Breast epithelium (tissue), 4 donors: ENCODE measurements at regions not wholly inside any gene's neighbourhood (a gene's known extent, or its start where the extent isn't known, plus 50 kb on each side); places are given as distances from the start of the nearest gene placed in this dataset.
"Not testable (repeated sequence)": the region's sequence is repeated elsewhere in the genome, so short reads cannot be mapped to it uniquely, and the experiment has no call there.

Experiments
- DNase-seq, 2 donors: peaks; one replicate each; pipeline ENCODE4 v3.0.0-alpha.2; 2019; ENCODE audit warnings: low spot score in 2 of 2
- H3K27ac ChIP-seq, 2 donors: fragments of 200-600 bp; sonication (generic) in 1 of 2; one replicate each; pipeline ENCODE4 v1.5.1; 2016 to 2019; ENCODE audit warnings: mild to moderate bottlenecking in 1 of 2
- H3K27me3 ChIP-seq, 2 donors: fragments of 200-600 bp; sonication (generic) in 1 of 2; one replicate each; pipeline versions ENCODE4 v1.5.1 to v1.6.0; 2017 to 2019; ENCODE audit warnings: control low read depth in 1 of 2, mild to moderate bottlenecking in 1 of 2
- H3K36me3 ChIP-seq: fragments of 200-600 bp; one replicate; pipeline ENCODE4 v1.5.1; 2019
- H3K4me1 ChIP-seq, 2 donors: fragments of 200-600 bp; sonication (generic); one replicate each; pipeline ENCODE4 v1.5.1; 2016 to 2019; ENCODE audit warnings: control low read depth in 1 of 2
- H3K4me3 ChIP-seq, 3 donors: fragments of 200-600 bp; sonication (generic); 1 replicate in 2 of 3; 2 replicates in 1 of 3; pipeline ENCODE4 v1.5.1; 2016 to 2019; ENCODE audit warnings: mild to moderate bottlenecking in 3 of 3, moderate library complexity in 2 of 3
- H3K9me3 ChIP-seq, 2 donors: fragments of 200-600 bp; sonication (generic) in 1 of 2; one replicate each; pipeline ENCODE4 v1.5.1; 2016 to 2019; ENCODE audit warnings: control low read depth in 1 of 2
- POLR2A ChIP-seq: fragments of 450-650 bp; IDR thresholded peaks from one replicate; pipeline ENCODE4 v1.6.1; 2016; ENCODE audit warnings: antibody characterized with exemption, mild to moderate bottlenecking, moderate library complexity
- POLR2AphosphoS5 ChIP-seq, 3 donors: sonication (generic); formaldehyde crosslinking; IDR thresholded peaks; one replicate each; pipeline ENCODE4 v1.6.1; 2017; ENCODE audit warnings: antibody characterized with exemption in 3 of 3
- intact Hi-C: fragments of 100-400 bp; cut with DNase I; formaldehyde crosslinking; loops from one replicate; pipeline ENCODE4 v1.15.1; 2023; ENCODE audit warnings: low total_unique reads
- TF ChIP-seq, protein P1 (sequence below), 3 donors: fragments of 450-650 bp; IDR thresholded peaks; one replicate each; pipeline ENCODE4 v1.5.1; 2016 to 2017; ENCODE audit warnings: antibody characterized with exemption in 3 of 3, mild to moderate bottlenecking in 3 of 3, moderate library complexity in 3 of 3

DNA sequence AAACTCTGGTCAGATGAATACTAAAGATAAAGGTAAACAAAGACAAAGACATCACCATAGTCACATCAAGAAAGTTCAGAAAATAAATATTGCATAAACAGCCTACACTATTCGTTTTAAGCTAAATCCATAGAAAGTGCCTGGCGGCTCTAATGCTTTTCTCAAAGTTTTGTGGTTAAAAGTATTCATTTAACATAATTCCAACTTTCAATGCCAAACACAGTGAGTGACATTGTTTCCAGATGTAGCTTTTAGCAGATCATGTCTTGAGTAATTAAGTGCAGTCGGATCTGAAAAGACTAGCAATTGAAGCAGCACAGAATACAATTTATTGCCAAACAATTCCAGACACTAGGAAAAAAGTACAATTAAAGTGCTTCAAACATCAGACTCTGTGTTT is 287.1 kb upstream of the ADGRL3 start:
- no peak for TF ChIP-seq POLR2AphosphoS5 (IDR thresholded peaks at IDR 0.05)
- TF ChIP-seq, protein P1, sequence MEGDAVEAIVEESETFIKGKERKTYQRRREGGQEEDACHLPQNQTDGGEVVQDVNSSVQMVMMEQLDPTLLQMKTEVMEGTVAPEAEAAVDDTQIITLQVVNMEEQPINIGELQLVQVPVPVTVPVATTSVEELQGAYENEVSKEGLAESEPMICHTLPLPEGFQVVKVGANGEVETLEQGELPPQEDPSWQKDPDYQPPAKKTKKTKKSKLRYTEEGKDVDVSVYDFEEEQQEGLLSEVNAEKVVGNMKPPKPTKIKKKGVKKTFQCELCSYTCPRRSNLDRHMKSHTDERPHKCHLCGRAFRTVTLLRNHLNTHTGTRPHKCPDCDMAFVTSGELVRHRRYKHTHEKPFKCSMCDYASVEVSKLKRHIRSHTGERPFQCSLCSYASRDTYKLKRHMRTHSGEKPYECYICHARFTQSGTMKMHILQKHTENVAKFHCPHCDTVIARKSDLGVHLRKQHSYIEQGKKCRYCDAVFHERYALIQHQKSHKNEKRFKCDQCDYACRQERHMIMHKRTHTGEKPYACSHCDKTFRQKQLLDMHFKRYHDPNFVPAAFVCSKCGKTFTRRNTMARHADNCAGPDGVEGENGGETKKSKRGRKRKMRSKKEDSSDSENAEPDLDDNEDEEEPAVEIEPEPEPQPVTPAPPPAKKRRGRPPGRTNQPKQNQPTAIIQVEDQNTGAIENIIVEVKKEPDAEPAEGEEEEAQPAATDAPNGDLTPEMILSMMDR (IDR thresholded peaks at IDR 0.05): no peak
- no peak for TF ChIP-seq POLR2A
- intact Hi-C loops: no loop called here
- Histone ChIP-seq H3K36me3 (no peaks in the 10 kb centered on the region), H3K27me3 (no peaks in the 10 kb centered on the region), H3K9me3 (no peaks in the 10 kb centered on the region), H3K4me3 (no peak overlapping the region), H3K27ac (no peak overlapping the region), H3K4me1 (no peaks in the 10 kb centered on the region)
- no peak for DNase-seq

DNA sequence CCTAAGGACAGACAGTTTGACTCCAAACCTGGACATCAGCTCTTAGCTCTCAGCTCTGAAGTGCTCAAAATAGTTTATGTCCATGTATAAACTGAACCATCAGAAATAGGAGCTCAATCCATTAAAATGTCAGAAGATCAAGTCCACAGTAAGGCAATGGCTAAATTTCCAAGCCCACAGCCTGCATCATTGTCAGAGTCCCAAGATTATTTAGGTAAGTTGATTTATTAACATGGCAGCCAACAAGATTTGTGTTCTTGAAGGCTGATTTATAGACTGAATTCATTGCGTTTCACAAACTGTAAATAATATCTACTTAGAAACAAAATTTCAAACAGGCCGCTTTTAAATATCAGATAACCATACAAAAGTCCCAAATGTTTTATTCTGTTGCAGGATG is 286.5 kb upstream of the ADGRL3 start:
- Histone ChIP-seq H3K27ac (no peak overlapping the region), H3K9me3 (no peaks in the 10 kb centered on the region), H3K27me3 (no peaks in the 10 kb centered on the region), H3K4me1 (no peaks in the 10 kb centered on the region), H3K36me3 (no peaks in the 10 kb centered on the region), H3K4me3 (no peak overlapping the region)
- intact Hi-C loops: no loop called here
- no peak for TF ChIP-seq POLR2A
- no peak for DNase-seq

DNA sequence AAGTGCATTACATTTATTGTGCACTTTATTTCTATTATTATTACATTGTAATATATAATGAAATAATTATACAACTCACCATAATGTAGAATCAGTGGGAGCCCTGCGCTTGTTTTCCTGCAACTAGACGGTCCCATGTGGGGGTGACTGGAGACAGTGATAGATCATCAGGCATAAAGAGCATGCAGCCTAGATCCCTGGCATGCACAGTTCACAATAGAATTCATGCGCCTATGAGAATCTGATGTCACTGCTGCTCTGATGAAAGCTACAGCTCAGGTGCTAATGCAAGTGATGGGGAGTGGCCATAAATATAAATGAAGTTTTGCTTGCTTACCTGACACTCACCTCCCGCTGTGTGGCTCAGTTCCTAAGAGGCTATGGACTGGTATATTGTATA is 278.4 kb upstream of the ADGRL3 start:
- DNase-seq, H3K27me3 ChIP-seq, H3K27ac ChIP-seq, intact Hi-C loops, H3K4me3 ChIP-seq, H3K4me1 ChIP-seq, H3K9me3 ChIP-seq, H3K36me3 ChIP-seq: not testable (repeated sequence)

DNA sequence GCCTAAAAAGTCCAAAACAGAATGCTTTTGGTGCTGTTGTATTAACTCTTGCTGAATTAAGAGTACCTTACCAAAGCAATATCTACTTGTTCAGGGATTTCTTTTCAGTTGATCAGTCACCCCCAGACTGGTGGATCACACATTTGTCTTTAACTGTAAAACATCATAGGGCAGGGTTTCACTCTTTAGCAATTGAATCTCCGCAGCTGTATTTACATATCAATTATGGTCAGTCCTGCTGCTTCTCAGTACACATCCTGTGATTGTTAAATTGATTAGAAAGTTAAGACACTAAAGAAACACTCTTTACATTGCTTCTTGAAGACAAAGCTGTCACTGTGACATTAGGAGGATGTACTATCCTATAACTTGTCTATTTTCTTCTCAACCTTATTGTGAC is 277.1 kb upstream of the ADGRL3 start:
- Histone ChIP-seq H3K27me3 (no peaks in the 10 kb centered on the region), H3K4me1 (no peaks in the 10 kb centered on the region), H3K36me3 (no peaks in the 10 kb centered on the region), H3K27ac (no peak overlapping the region), H3K9me3 (no peaks in the 10 kb centered on the region), H3K4me3 (no peak overlapping the region)
- no peak for DNase-seq
- TF ChIP-seq POLR2A: no peak
- TF ChIP-seq, protein P1 (IDR thresholded peaks at IDR 0.05): no peak
- TF ChIP-seq POLR2AphosphoS5 (IDR thresholded peaks at IDR 0.05): no peak
- intact Hi-C loops: no loop called here

DNA sequence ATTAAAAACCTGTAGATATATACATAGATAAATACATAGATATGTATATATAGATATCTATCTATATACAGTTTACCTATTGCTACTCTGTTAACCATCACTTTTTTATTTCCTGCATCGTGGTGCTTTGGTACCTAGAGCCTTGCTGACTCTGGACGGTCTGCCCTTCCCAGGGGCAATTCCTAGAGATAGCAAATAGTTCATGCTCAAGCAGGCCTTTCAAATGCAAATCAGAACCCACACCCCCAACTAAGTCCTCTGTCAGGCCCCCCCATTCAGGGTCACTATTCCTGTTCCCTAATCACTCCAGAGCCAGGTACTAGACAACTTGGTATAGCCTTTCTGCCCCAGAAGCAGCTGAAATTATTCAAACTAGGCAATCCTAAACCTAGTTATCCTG is 273.5 kb upstream of the ADGRL3 start:
- intact Hi-C loops: no loop called here
- no peak overlapping the region for H3K4me3 ChIP-seq
- no peaks in the 10 kb centered on the region for H3K9me3 ChIP-seq
- H3K27ac ChIP-seq: no peak overlapping the region
- DNase-seq: no peak
- no peaks in the 10 kb centered on the region for H3K4me1 ChIP-seq
- no peak for TF ChIP-seq POLR2AphosphoS5 (IDR thresholded peaks at IDR 0.05)
- TF ChIP-seq POLR2A: no peak
- TF ChIP-seq, protein P1 (IDR thresholded peaks at IDR 0.05): no peak
- H3K36me3 ChIP-seq: no peaks in the 10 kb centered on the region
- H3K27me3 ChIP-seq: no peaks in the 10 kb centered on the region

DNA sequence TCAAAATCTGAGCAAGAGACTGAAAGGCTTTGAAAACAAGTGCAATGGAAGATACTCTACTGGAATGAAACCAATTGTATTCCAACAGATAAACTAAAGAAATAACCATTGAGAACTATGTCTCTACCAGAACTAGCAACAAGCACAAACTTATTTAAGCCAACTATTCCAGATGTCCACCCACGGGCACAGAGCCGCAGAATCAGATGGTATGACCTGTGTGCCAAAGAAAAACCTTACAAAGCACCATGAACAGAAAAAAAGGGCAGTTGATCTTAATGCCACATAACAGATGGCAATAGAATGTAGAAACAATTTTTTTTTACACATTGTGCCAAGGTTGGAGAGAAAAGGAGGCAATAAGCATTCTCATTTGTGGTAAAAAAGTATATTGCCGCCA is 269.3 kb upstream of the ADGRL3 start:
- H3K9me3 ChIP-seq: no peaks in the 10 kb centered on the region
- intact Hi-C loops: no loop called here
- TF ChIP-seq, protein P1 (IDR thresholded peaks at IDR 0.05): no peak
- no peak for TF ChIP-seq POLR2AphosphoS5 (IDR thresholded peaks at IDR 0.05)
- no peak for TF ChIP-seq POLR2A
- no peak overlapping the region for H3K27ac ChIP-seq
- no peaks in the 10 kb centered on the region for H3K27me3 ChIP-seq
- no peak for DNase-seq
- no peak overlapping the region for H3K4me3 ChIP-seq
- H3K4me1 ChIP-seq: no peaks in the 10 kb centered on the region
- no peaks in the 10 kb centered on the region for H3K36me3 ChIP-seq
